Chondrocyte (in vitro differentiated cells): ENCODE measurements at regions not wholly inside any gene's neighbourhood (a gene's known extent, or its start where the extent isn't known, plus 50 kb on each side); places are given as distances from the start of the nearest gene placed in this dataset.

Experiments used
- DNase-seq: peaks from one replicate; pipeline ENCODE4 v3.0.0; 2021; ENCODE audit warnings: mixed read lengths, low spot score
- H3K27ac Mint-ChIP-seq: one replicate; pipeline ENCODE4 v1.8.0; 2021; ENCODE audit warnings: mild to moderate bottlenecking, moderate library complexity, mixed read lengths; ENCODE audit not compliant: unreplicated experiment
- H3K27me3 Mint-ChIP-seq: 2 replicates; pipeline ENCODE4 v1.8.0; 2021; ENCODE audit warnings: low read depth, mixed read lengths
- H3K36me3 Mint-ChIP-seq: 2 replicates; pipeline ENCODE4 v1.8.0; 2021; ENCODE audit warnings: low read depth, mixed read lengths
- H3K4me1 Mint-ChIP-seq: 2 replicates; pipeline ENCODE4 v1.8.0; 2021; ENCODE audit warnings: low read depth, mild to moderate bottlenecking, mixed read lengths
- H3K4me3 Mint-ChIP-seq: one replicate; pipeline ENCODE4 v1.8.0; 2021; ENCODE audit warnings: mild to moderate bottlenecking, moderate library complexity, mixed read lengths; ENCODE audit not compliant: unreplicated experiment
- H3K9me3 Mint-ChIP-seq: 2 replicates; pipeline ENCODE4 v1.8.0; 2021; ENCODE audit warnings: low read depth, mixed read lengths
- CTCF ChIP-seq: fragments of 200-600 bp; sonication (generic); IDR thresholded peaks from 2 replicates; pipeline ENCODE4 v1.5.0; 2021; ENCODE audit warnings: antibody characterized with exemption, mild to moderate bottlenecking, moderate library complexity

- Mint-ChIP-seq H3K27ac (peak overlapping the region; percentile 24), H3K36me3 (no peaks in the 10 kb centered on the region), H3K9me3 (peaks cover 22% of the 10 kb centered on the region), H3K4me1 (peaks cover 14% of the 10 kb centered on the region), H3K27me3 (no peaks in the 10 kb centered on the region), H3K4me3 (no peak overlapping the region)
- DNase-seq: no peak
- no peak for TF ChIP-seq CTCF
Measured at GRCh38 chr4:152259866-152260265, 276.0 kb downstream of the FBXW7 start.

- H3K27me3 Mint-ChIP-seq: no peaks in the 10 kb centered on the region
- H3K27ac Mint-ChIP-seq: peak overlapping the region; percentile 81
- TF ChIP-seq CTCF: no peak
- no peak overlapping the region for H3K4me3 Mint-ChIP-seq
- H3K4me1 Mint-ChIP-seq: peaks cover 11% of the 10 kb centered on the region
- no peak for DNase-seq
- no peaks in the 10 kb centered on the region for H3K36me3 Mint-ChIP-seq
- H3K9me3 Mint-ChIP-seq: peaks cover 20% of the 10 kb centered on the region
Measured at GRCh38 chr4:152258804-152259708, 276.8 kb downstream of the FBXW7 start.

DNA sequence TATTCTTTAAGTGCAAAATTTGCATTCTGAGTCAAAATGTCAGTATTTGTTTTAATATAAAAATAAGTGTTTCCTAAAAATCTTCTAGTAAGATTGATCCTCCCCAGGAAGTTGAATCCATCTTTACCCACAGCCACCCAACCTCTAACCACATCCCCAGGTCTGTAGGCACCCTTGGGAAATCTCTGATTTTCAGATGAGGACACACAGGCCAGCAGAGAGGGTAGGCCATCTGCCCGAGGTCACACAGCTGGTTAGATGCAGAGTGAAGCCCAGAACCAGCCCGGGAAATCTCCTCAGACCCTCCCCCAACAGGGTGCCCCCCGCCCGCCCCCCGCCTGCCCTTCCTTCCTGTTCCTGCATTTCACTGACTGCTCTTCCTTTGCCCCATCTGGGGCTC is 277.5 kb downstream of the FBXW7 start:
- no peak for TF ChIP-seq CTCF
- peak overlapping the region; percentile 81 for H3K27ac Mint-ChIP-seq

GRCh38 chr4:152257601-152258066 is 278.3 kb downstream of the FBXW7 start:
- Mint-ChIP-seq H3K4me1 (peaks cover 11% of the 10 kb centered on the region), H3K36me3 (no peaks in the 10 kb centered on the region), H3K4me3 (no peak overlapping the region), H3K9me3 (peaks cover 16% of the 10 kb centered on the region), H3K27me3 (no peaks in the 10 kb centered on the region), H3K27ac (no peak overlapping the region)
- no peak for DNase-seq
- TF ChIP-seq CTCF: no peak

More for the DNA sequence above, 277.5 kb downstream of the FBXW7 start:
- Mint-ChIP-seq H3K4me1 (peaks cover 11% of the 10 kb centered on the region), H3K9me3 (peaks cover 18% of the 10 kb centered on the region), H3K27me3 (no peaks in the 10 kb centered on the region), H3K4me3 (no peak overlapping the region), H3K36me3 (no peaks in the 10 kb centered on the region)
- DNase-seq: no peak

DNA sequence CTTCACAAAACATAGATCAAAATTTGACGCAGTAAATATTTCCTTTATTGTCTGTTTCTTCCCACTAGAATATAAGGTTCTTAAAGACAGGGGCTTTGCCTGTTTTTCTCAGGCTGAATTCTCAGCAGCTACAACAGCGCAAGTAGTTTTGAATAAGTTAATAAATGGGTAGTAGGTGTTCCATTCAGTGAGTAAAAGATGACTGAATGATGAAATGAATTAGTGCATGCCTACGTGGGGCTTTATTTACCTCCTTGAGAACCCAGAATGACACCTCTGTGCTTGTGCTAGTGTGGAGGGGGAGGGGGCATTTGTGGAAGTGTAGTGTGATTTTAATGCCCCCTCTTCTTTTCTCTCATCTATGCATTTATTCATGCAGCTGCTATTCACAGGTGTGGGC is 278.9 kb downstream of the FBXW7 start:
- Mint-ChIP-seq H3K4me3 (no peak overlapping the region), H3K27me3 (no peaks in the 10 kb centered on the region), H3K4me1 (peaks cover 11% of the 10 kb centered on the region), H3K9me3 (peaks cover 20% of the 10 kb centered on the region), H3K27ac (no peak overlapping the region), H3K36me3 (no peaks in the 10 kb centered on the region)
- no peak for DNase-seq
- no peak for TF ChIP-seq CTCF
